Immature natural killer cell (primary cell): ENCODE measurements at regions not wholly inside any gene's neighbourhood (a gene's known extent, or its start where the extent isn't known, plus 50 kb on each side); places are given as distances from the start of the nearest gene placed in this dataset.

Experiments used
- DNase-seq, 3 donors: peaks; one replicate each; pipeline ENCODE4 v3.0.0; 2022; ENCODE audit warnings: mixed read lengths in 1 of 3
- H3K27ac Mint-ChIP-seq, 6 donors: one replicate each; pipeline ENCODE4 v1.8.0; 2020; ENCODE audit warnings: mixed read lengths in 6 of 6, mild to moderate bottlenecking in 5 of 6, inconsistent platforms in 4 of 6, moderate library complexity in 3 of 6
- H3K27me3 Mint-ChIP-seq, 3 donors: one replicate each; pipeline ENCODE4 v1.8.0; 2020 to 2021; ENCODE audit warnings: low read depth in 3 of 3, mild to moderate bottlenecking in 3 of 3, mixed read lengths in 3 of 3, moderate library complexity in 3 of 3, inconsistent platforms in 1 of 3
- H3K36me3 Mint-ChIP-seq, 3 donors: one replicate each; pipeline ENCODE4 v1.8.0; 2020; ENCODE audit warnings: mixed read lengths in 3 of 3, inconsistent platforms in 2 of 3, mild to moderate bottlenecking in 2 of 3
- H3K4me1 Mint-ChIP-seq, 2 donors: one replicate each; pipeline ENCODE4 v1.8.0; 2020; ENCODE audit warnings: inconsistent platforms in 2 of 2, mild to moderate bottlenecking in 2 of 2, mixed read lengths in 2 of 2, moderate library complexity in 1 of 2
- H3K4me3 Mint-ChIP-seq, 5 donors: one replicate each; pipeline ENCODE4 v1.8.0; 2020; ENCODE audit warnings: mild to moderate bottlenecking in 5 of 5, mixed read lengths in 5 of 5, inconsistent platforms in 3 of 5, moderate library complexity in 3 of 5
- H3K9me3 Mint-ChIP-seq, 6 donors: one replicate each; pipeline ENCODE4 v1.8.0; 2020; ENCODE audit warnings: mild to moderate bottlenecking in 6 of 6, mixed read lengths in 6 of 6, inconsistent platforms in 4 of 6, moderate library complexity in 3 of 6

- Mint-ChIP-seq H3K27ac (no peak overlapping the region), H3K4me3 (no peak overlapping the region), H3K9me3 (peaks cover 0 to 2% (median 0%) of the 10 kb centered on the region in 6 donors), H3K4me1 (no peaks in the 10 kb centered on the region), H3K36me3 (no peaks in the 10 kb centered on the region), H3K27me3 (peaks cover 0 to 16% (median 1%) of the 10 kb centered on the region in 3 donors)
- no peak for DNase-seq
Measured at GRCh38 chr17:14910916-14911315, 354.2 kb downstream of the PMP22 start.

GRCh38 chr17:14904386-14904785, 360.7 kb downstream of the PMP22 start:
- Mint-ChIP-seq H3K27ac (no peak overlapping the region), H3K27me3 (peaks cover 0 to 13% (median 10%) of the 10 kb centered on the region in 3 donors), H3K4me3 (no peak overlapping the region), H3K36me3 (peaks cover 0 to 3% (median 0%) of the 10 kb centered on the region in 3 donors), H3K4me1 (no peaks in the 10 kb centered on the region), H3K9me3 (peaks cover 0 to 2% (median 0%) of the 10 kb centered on the region in 6 donors)
- DNase-seq, result no peak

- H3K36me3 Mint-ChIP-seq, result peaks cover 0 to 3% (median 0%) of the 10 kb centered on the region in 3 donors
Measured at GRCh38 chr17:14903854-14904253, 361.3 kb downstream of the PMP22 start.

GRCh38 chr17:14902803-14903202, 362.3 kb downstream of the PMP22 start:
- no peak for DNase-seq
- Mint-ChIP-seq H3K27ac (no peak overlapping the region), H3K4me3 (no peak overlapping the region), H3K4me1 (no peaks in the 10 kb centered on the region), H3K27me3 (peaks cover 0 to 10% (median 7%) of the 10 kb centered on the region in 3 donors), H3K9me3 (peaks cover 0 to 7% (median 5%) of the 10 kb centered on the region in 6 donors), H3K36me3 (peaks cover 0 to 4% (median 3%) of the 10 kb centered on the region in 3 donors)

More at GRCh38 chr17:14903854-14904253, 361.3 kb downstream of the PMP22 start:
- H3K4me1 Mint-ChIP-seq, result no peaks in the 10 kb centered on the region
- H3K27me3 Mint-ChIP-seq, result peaks cover 0 to 13% (median 10%) of the 10 kb centered on the region in 3 donors
- peaks cover 0 to 2% (median 0%) of the 10 kb centered on the region in 6 donors for H3K9me3 Mint-ChIP-seq
- no peak overlapping the region for H3K27ac Mint-ChIP-seq
- H3K4me3 Mint-ChIP-seq, result no peak overlapping the region
- no peak for DNase-seq

- Mint-ChIP-seq H3K27me3 (peaks cover 0 to 10% (median 7%) of the 10 kb centered on the region in 3 donors), H3K4me1 (no peaks in the 10 kb centered on the region), H3K4me3 (no peak overlapping the region), H3K9me3 (peaks cover 0 to 7% (median 5%) of the 10 kb centered on the region in 6 donors), H3K36me3 (peaks cover 0 to 4% (median 3%) of the 10 kb centered on the region in 3 donors), H3K27ac (no peak overlapping the region)
- no peak for DNase-seq
Measured at GRCh38 chr17:14902297-14902696, 362.8 kb downstream of the PMP22 start.

GRCh38 chr17:14901376-14901775, 363.8 kb downstream of the PMP22 start:
- peaks cover 0 to 7% (median 5%) of the 10 kb centered on the region in 6 donors for H3K9me3 Mint-ChIP-seq
- peaks cover 0 to 10% (median 7%) of the 10 kb centered on the region in 3 donors for H3K27me3 Mint-ChIP-seq
- H3K36me3 Mint-ChIP-seq, result peaks cover 0 to 4% (median 3%) of the 10 kb centered on the region in 3 donors
- H3K27ac Mint-ChIP-seq, result no peak overlapping the region
- no peak overlapping the region for H3K4me3 Mint-ChIP-seq
- no peak for DNase-seq
- H3K4me1 Mint-ChIP-seq, result no peaks in the 10 kb centered on the region

GRCh38 chr17:14886200-14886739, 378.9 kb downstream of the PMP22 start:
- H3K36me3 Mint-ChIP-seq, result peaks cover 0 to 5% (median 0%) of the 10 kb centered on the region in 3 donors
- H3K9me3 Mint-ChIP-seq, result peaks cover 15 to 40% (median 30%) of the 10 kb centered on the region in 6 donors
- H3K4me3 Mint-ChIP-seq, result no peak overlapping the region
- H3K27ac Mint-ChIP-seq, result no peak overlapping the region
- no peaks in the 10 kb centered on the region for H3K4me1 Mint-ChIP-seq
- DNase-seq, result no peak
- peaks cover 2 to 13% (median 8%) of the 10 kb centered on the region in 3 donors for H3K27me3 Mint-ChIP-seq

GRCh38 chr17:14882131-14882530, 383.0 kb downstream of the PMP22 start:
- peaks cover 0 to 5% (median 0%) of the 10 kb centered on the region in 3 donors for H3K36me3 Mint-ChIP-seq
- peaks cover 12 to 29% (median 20%) of the 10 kb centered on the region in 6 donors for H3K9me3 Mint-ChIP-seq
- H3K27ac Mint-ChIP-seq, result no peak overlapping the region
- H3K4me3 Mint-ChIP-seq, result no peak overlapping the region
- no peak for DNase-seq
- H3K27me3 Mint-ChIP-seq, result peaks cover 2 to 9% (median 5%) of the 10 kb centered on the region in 3 donors
- no peaks in the 10 kb centered on the region for H3K4me1 Mint-ChIP-seq

GRCh38 chr17:14875557-14876412, 389.3 kb downstream of the PMP22 start:
- Mint-ChIP-seq H3K27ac (no peak overlapping the region), H3K4me1 (no peaks in the 10 kb centered on the region), H3K4me3 (no peak overlapping the region), H3K27me3 (peaks cover 0 to 5% (median 4%) of the 10 kb centered on the region in 3 donors), H3K9me3 (no peaks in the 10 kb centered on the region), H3K36me3 (no peaks in the 10 kb centered on the region)
- no peak for DNase-seq

GRCh38 chr17:14873996-14874395, 391.1 kb downstream of the PMP22 start:
- Mint-ChIP-seq H3K9me3 (no peaks in the 10 kb centered on the region), H3K27ac (no peak overlapping the region), H3K4me3 (no peak overlapping the region)

GRCh38 chr17:14873540-14873939, 391.6 kb downstream of the PMP22 start:
- Mint-ChIP-seq H3K4me3 (no peak overlapping the region), H3K27ac (no peak overlapping the region), H3K4me1 (no peaks in the 10 kb centered on the region), H3K9me3 (no peaks in the 10 kb centered on the region), H3K27me3 (peaks cover 2 to 8% (median 6%) of the 10 kb centered on the region in 3 donors), H3K36me3 (no peaks in the 10 kb centered on the region)
- no peak for DNase-seq

More at GRCh38 chr17:14873996-14874395, 391.1 kb downstream of the PMP22 start:
- no peaks in the 10 kb centered on the region for H3K36me3 Mint-ChIP-seq
- DNase-seq, result no peak
- no peaks in the 10 kb centered on the region for H3K4me1 Mint-ChIP-seq
- peaks cover 2 to 8% (median 6%) of the 10 kb centered on the region in 3 donors for H3K27me3 Mint-ChIP-seq

- no peaks in the 10 kb centered on the region for H3K36me3 Mint-ChIP-seq
- no peaks in the 10 kb centered on the region for H3K9me3 Mint-ChIP-seq
- no peak for DNase-seq
- H3K4me3 Mint-ChIP-seq, result no peak overlapping the region
- H3K4me1 Mint-ChIP-seq, result no peaks in the 10 kb centered on the region
- no peak overlapping the region for H3K27ac Mint-ChIP-seq
- H3K27me3 Mint-ChIP-seq, result peaks cover 2 to 9% (median 8%) of the 10 kb centered on the region in 3 donors
Measured at GRCh38 chr17:14871921-14872320, 393.2 kb downstream of the PMP22 start.

- H3K36me3 Mint-ChIP-seq, result no peaks in the 10 kb centered on the region
- H3K4me3 Mint-ChIP-seq, result no peak overlapping the region
- no peaks in the 10 kb centered on the region for H3K9me3 Mint-ChIP-seq
- no peak overlapping the region for H3K27ac Mint-ChIP-seq
- H3K27me3 Mint-ChIP-seq, result peaks cover 4 to 5% (median 5%) of the 10 kb centered on the region in 3 donors
- no peak for DNase-seq
- H3K4me1 Mint-ChIP-seq, result no peaks in the 10 kb centered on the region
Measured at GRCh38 chr17:14866266-14866665, 398.9 kb downstream of the PMP22 start.

GRCh38 chr17:14864127-14864526, 401.0 kb downstream of the PMP22 start:
- H3K4me3 Mint-ChIP-seq, result no peak overlapping the region
- no peaks in the 10 kb centered on the region for H3K9me3 Mint-ChIP-seq
- DNase-seq, result no peak

More at GRCh38 chr17:14864127-14864526, 401.0 kb downstream of the PMP22 start:
- Mint-ChIP-seq H3K27ac (no peak overlapping the region), H3K4me1 (no peaks in the 10 kb centered on the region), H3K27me3 (peaks cover 2 to 3% (median 2%) of the 10 kb centered on the region in 3 donors), H3K36me3 (no peaks in the 10 kb centered on the region)
